Right lobe of liver (tissue), 6 donors: ENCODE measurements at regions not wholly inside any gene's neighbourhood (a gene's known extent, or its start where the extent isn't known, plus 50 kb on each side); places are given as distances from the start of the nearest gene placed in this dataset.

Source experiments
- ATAC-seq, 4 donors: fragments of 200-7000 bp; cut with Tn5 transposase; one replicate each; pipeline ENCODE4 v1.9.1; 2020; ENCODE audit warnings: mild to moderate bottlenecking in 4 of 4, moderate library complexity in 4 of 4
- DNase-seq, 3 donors: peaks; one replicate each; pipeline ENCODE4 v3.0.0-alpha.2; 2020
- H3K27ac ChIP-seq, 3 donors: fragments of 200-600 bp; one replicate each; pipeline ENCODE4 v1.8.0; 2022
- H3K27me3 ChIP-seq, 2 donors: fragments of 200-600 bp; one replicate each; pipeline ENCODE4 v1.8.0; 2022
- H3K36me3 ChIP-seq, 4 donors: fragments of 200-600 bp; sonication (generic) in 1 of 4; one replicate each; pipeline versions ENCODE4 v1.5.1 to v1.8.0; 2017 to 2022; ENCODE audit warnings: control low read depth in 1 of 4
- H3K4me1 ChIP-seq, 4 donors: fragments of 200-600 bp; sonication (generic) in 1 of 4; one replicate each; pipeline versions ENCODE4 v1.5.1 to v1.8.0; 2017 to 2022; ENCODE audit warnings: control low read depth in 1 of 4
- H3K4me3 ChIP-seq, 3 donors: fragments of 200-600 bp; one replicate each; pipeline ENCODE4 v1.8.0; 2022
- H3K9me3 ChIP-seq, 4 donors: fragments of 200-600 bp; sonication (generic) in 1 of 4; one replicate each; pipeline versions ENCODE4 v1.5.1 to v1.8.0; 2017 to 2022; ENCODE audit warnings: control low read depth in 1 of 4
- POLR2A ChIP-seq: fragments of 450-650 bp; IDR thresholded peaks from one replicate; pipeline ENCODE4 v1.6.1; 2017; ENCODE audit warnings: antibody characterized with exemption, mild to moderate bottlenecking
- WGBS: methylation state at CpG from one replicate; pipeline ENCODE4 v1.1.6; 2018; ENCODE audit warnings: low coverage, low lambda C conversion rate; ENCODE audit not compliant: insufficient coverage; ENCODE audit errors: missing lambda C conversion rate; 5-methylcytosine and 5-hydroxymethylcytosine counted together
- intact Hi-C, 2 donors: fragments of 100-400 bp; cut with DNase I; formaldehyde crosslinking; loops; one replicate each; pipeline versions ENCODE4 v1.11.2 to v1.14.1; 2022
- TF ChIP-seq, protein P1 (sequence below), 4 donors: fragments of 200-600 bp in 3 of 4; fragments of 450-650 bp in 1 of 4; IDR thresholded peaks; one replicate each; pipeline versions ENCODE4 v1.5.1 to v1.8.0; 2016 to 2022; ENCODE audit warnings: antibody characterized with exemption in 4 of 4, mild to moderate bottlenecking in 2 of 4
- donor health status: DM: no; HTN: yes; CAD: no.
- donor health status: DM: no; HTN: no; CAD: no.
- donor health status: DM: no; HTN: no; CAD: no.
- donor health status: DM: no; HTN: yes; CAD: no.
- donor health status: DM: no; HTN: yes; CAD: no.

DNA sequence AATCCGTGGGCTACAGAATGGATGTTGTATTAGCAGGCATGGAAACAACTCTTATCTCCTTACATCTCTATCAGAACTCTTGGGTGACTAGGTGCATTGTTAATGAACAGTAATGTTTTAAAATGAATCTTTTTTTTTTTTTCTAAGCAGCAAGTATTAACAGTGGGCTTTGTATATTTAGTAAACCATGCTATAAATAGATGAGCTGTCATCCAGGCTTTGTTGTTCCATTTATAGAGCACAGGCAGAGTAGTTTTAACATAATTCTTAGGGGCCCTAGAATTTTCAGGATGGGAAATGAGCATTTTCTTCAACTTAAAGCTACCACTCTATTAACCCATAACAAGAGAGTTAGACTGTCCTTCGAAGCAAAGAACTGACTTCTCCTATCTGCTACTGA lies 233.7 kb upstream of the ADAMTSL1 start:
- H3K36me3 ChIP-seq = no peaks in the 10 kb centered on the region
- intact Hi-C loops = no loop called here
- H3K4me3 ChIP-seq = no peak overlapping the region
- ATAC-seq (no peak), DNase-seq (no peak)
- no peaks in the 10 kb centered on the region for H3K4me1 ChIP-seq
- no peak for TF ChIP-seq POLR2A
- TF ChIP-seq, protein P1, sequence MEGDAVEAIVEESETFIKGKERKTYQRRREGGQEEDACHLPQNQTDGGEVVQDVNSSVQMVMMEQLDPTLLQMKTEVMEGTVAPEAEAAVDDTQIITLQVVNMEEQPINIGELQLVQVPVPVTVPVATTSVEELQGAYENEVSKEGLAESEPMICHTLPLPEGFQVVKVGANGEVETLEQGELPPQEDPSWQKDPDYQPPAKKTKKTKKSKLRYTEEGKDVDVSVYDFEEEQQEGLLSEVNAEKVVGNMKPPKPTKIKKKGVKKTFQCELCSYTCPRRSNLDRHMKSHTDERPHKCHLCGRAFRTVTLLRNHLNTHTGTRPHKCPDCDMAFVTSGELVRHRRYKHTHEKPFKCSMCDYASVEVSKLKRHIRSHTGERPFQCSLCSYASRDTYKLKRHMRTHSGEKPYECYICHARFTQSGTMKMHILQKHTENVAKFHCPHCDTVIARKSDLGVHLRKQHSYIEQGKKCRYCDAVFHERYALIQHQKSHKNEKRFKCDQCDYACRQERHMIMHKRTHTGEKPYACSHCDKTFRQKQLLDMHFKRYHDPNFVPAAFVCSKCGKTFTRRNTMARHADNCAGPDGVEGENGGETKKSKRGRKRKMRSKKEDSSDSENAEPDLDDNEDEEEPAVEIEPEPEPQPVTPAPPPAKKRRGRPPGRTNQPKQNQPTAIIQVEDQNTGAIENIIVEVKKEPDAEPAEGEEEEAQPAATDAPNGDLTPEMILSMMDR (IDR thresholded peaks at IDR 0.05) = no peak
- H3K27me3 ChIP-seq = no peaks in the 10 kb centered on the region
- H3K9me3 ChIP-seq = no peaks in the 10 kb centered on the region
- no peak overlapping the region for H3K27ac ChIP-seq
- 33% methylated on average over 2 of the region's 2 CpGs for WGBS

DNA sequence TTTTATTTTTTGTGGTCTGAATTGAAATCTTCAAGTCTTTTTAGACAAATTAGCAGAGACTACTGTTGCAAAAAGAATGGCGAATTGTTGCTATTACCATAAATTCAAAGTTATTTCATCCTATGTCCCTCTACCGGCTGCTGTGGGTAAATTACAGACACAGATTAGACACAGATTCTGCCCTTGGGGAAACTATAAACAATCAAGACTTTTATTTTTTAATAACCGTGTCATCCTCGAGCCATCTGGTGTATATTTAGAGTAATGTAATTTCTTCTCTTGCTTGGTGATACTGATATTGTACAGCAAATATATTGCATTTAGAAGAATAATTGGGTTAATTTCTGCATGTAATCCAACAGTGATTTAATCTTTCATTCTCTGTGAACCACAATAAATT lies 228.0 kb upstream of the ADAMTSL1 start:
- TF ChIP-seq, protein P1 (IDR thresholded peaks at IDR 0.05) = peak in 1 of 4 donors; percentile 5
- TF ChIP-seq POLR2A = no peak
- Histone ChIP-seq H3K27ac (no peak overlapping the region), H3K4me1 (no peaks in the 10 kb centered on the region), H3K9me3 (no peaks in the 10 kb centered on the region), H3K27me3 (no peaks in the 10 kb centered on the region), H3K36me3 (no peaks in the 10 kb centered on the region), H3K4me3 (no peak overlapping the region)
- ATAC-seq (no peak), DNase-seq (no peak)
- intact Hi-C loops = no loop called here
- WGBS = 76% methylated on average over 4 of the region's 4 CpGs

DNA sequence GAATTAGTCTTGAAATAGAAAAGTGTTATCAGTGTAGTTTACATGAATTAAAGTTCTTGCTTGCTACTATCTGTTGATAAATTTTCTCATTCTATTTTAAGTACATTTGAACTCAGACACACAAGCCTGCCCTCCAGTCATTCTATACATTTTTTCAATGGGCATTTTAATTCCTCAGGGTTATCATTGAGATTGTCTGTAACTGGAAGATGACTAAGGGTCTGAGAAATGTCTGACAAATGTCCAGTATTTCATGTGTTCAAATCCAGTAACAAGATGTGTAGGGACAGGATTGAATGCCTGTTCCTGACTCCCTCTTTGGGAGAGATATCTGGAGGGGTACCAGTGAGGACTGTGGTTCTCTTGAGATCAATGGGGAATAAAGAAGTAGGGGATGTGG lies 223.9 kb upstream of the ADAMTSL1 start:
- H3K4me3 ChIP-seq = no peak overlapping the region
- ATAC-seq (no peak), DNase-seq (no peak)
- intact Hi-C loops = loop anchor here (10.0 kb wide), 2 partner anchors 195 to 545 kb away; no protein-coding TSS in a partner anchor
- no peaks in the 10 kb centered on the region for H3K9me3 ChIP-seq
- TF ChIP-seq, protein P1 (IDR thresholded peaks at IDR 0.05) = no peak
- no peak for TF ChIP-seq POLR2A
- no peak overlapping the region for H3K27ac ChIP-seq
- no peaks in the 10 kb centered on the region for H3K27me3 ChIP-seq
- no peaks in the 10 kb centered on the region for H3K4me1 ChIP-seq
- no peaks in the 10 kb centered on the region for H3K36me3 ChIP-seq

DNA sequence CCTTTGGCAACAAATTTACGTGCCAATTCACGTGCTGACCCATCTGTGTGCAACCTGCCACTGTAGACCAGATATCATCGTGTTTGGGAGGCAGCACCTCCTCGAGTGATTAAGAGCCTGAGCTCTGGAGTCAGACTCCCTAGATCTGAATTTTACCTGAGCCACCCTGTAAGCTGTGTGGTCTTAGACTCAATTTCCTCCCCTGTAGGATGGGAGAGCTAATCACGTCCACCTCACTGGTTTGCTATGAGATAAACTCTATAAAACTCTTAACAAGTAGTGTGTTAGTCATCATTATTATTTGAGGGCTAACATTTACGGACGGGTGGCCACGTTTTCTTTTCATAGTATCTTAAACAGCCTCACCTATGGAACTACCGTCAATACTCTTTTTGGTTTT lies 220.0 kb upstream of the ADAMTSL1 start:
- H3K9me3 ChIP-seq = no peaks in the 10 kb centered on the region
- H3K4me1 ChIP-seq = no peaks in the 10 kb centered on the region
- no peak overlapping the region for H3K4me3 ChIP-seq
- H3K27me3 ChIP-seq = no peaks in the 10 kb centered on the region
- 69% methylated on average over 9 of the region's 9 CpGs for WGBS
- intact Hi-C loops = loop anchor here (10.0 kb wide), 2 partner anchors 191 to 541 kb away; no protein-coding TSS in a partner anchor
- no peak for ATAC-seq
- no peaks in the 10 kb centered on the region for H3K36me3 ChIP-seq
- no peak for DNase-seq
- no peak overlapping the region for H3K27ac ChIP-seq
- TF ChIP-seq, protein P1 (IDR thresholded peaks at IDR 0.05) = no peak
- no peak for TF ChIP-seq POLR2A

DNA sequence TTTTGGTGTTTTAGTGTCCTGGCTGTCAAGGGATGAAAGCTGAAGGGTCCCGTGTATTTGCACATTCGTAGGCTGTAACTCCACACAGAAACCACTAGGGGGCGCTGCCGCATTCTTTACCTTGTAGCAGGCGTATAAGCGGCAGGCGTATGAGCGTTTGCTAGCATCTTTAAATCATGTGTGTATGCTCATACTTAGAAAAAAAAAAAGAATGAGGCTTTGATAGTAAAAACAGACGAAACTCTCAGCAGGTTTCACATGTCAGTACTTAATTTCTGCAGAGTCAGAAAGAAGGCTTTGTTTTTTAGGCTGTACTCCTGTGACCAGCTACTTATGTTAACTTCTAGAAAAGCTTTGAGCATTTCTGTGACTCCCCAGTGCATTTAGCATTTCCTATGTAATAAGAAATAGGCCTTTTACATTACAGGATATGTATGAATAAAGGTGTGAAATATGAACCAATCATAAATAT lies 218.8 kb upstream of the ADAMTSL1 start:
- Histone ChIP-seq H3K4me1 (no peaks in the 10 kb centered on the region), H3K4me3 (no peak overlapping the region), H3K27me3 (no peaks in the 10 kb centered on the region), H3K9me3 (no peaks in the 10 kb centered on the region), H3K36me3 (no peaks in the 10 kb centered on the region), H3K27ac (no peak overlapping the region)
- DNase-seq (peak; percentile 79 to 83 (median 81)), ATAC-seq (peak; percentile 90 to 95 (median 92))
- TF ChIP-seq, protein P1 (IDR thresholded peaks at IDR 0.05) = peak; percentile 83 to 95 (median 94)
- no peak for TF ChIP-seq POLR2A
- intact Hi-C loops = loop anchor here (10.0 kb wide), 2 partner anchors 190 to 540 kb away; no protein-coding TSS in a partner anchor
- 0% methylated on average over 9 of the region's 9 CpGs for WGBS
